Inflammatory macrophage treated with lipopolysaccharide for 4 hours (primary cell): ENCODE measurements at regions not wholly inside any gene's neighbourhood (a gene's known extent, or its start where the extent isn't known, plus 50 kb on each side); places are given as distances from the start of the nearest gene placed in this dataset.

ENCODE experiments used
- DNase-seq: peaks from one replicate; pipeline ENCODE4 v3.0.0-alpha.2; 2020

GRCh38 chr2:152961351-152961750 is 242.9 kb downstream of the ARL6IP6 start:
- no peak for DNase-seq

- no peak for DNase-seq
Observed at GRCh38 chr2:152950126-152950525, 231.7 kb downstream of the ARL6IP6 start.

GRCh38 chr2:152944099-152944498 is 225.7 kb downstream of the ARL6IP6 start:
- DNase-seq: no peak

GRCh38 chr2:152942940-152943440 is 224.6 kb downstream of the ARL6IP6 start:
- no peak for DNase-seq

GRCh38 chr2:152930501-152930900 is 212.1 kb downstream of the ARL6IP6 start:
- no peak for DNase-seq

- DNase-seq: no peak
Observed at GRCh38 chr2:152929628-152930027, 211.2 kb downstream of the ARL6IP6 start.

GRCh38 chr2:152925547-152926448 is 207.4 kb downstream of the ARL6IP6 start:
- peak; percentile 42 for DNase-seq

- no peak for DNase-seq
Observed at GRCh38 chr2:152924722-152925121, 206.3 kb downstream of the ARL6IP6 start.

- no peak for DNase-seq
Observed at GRCh38 chr2:152924219-152924618, 205.8 kb downstream of the ARL6IP6 start.

GRCh38 chr2:152920846-152921245 is 202.4 kb downstream of the ARL6IP6 start:
- no peak for DNase-seq

GRCh38 chr2:152910970-152911369 is 192.6 kb downstream of the ARL6IP6 start:
- no peak for DNase-seq

- no peak for DNase-seq
Observed at GRCh38 chr2:152907046-152907445, 188.6 kb downstream of the ARL6IP6 start.

- no peak for DNase-seq
Observed at GRCh38 chr2:152894051-152894450, 175.6 kb downstream of the ARL6IP6 start.

GRCh38 chr2:152890736-152891135 is 172.3 kb downstream of the ARL6IP6 start:
- DNase-seq: no peak

- DNase-seq: no peak
Observed at GRCh38 chr2:152883951-152884487, 165.6 kb downstream of the ARL6IP6 start.

- DNase-seq: no peak
Observed at GRCh38 chr2:152881527-152881926, 163.1 kb downstream of the ARL6IP6 start.

GRCh38 chr2:152879275-152879674 is 160.9 kb downstream of the ARL6IP6 start:
- DNase-seq: no peak

GRCh38 chr2:152875701-152876695 is 157.6 kb downstream of the ARL6IP6 start:
- no peak for DNase-seq

GRCh38 chr2:152874955-152875354 is 156.5 kb downstream of the ARL6IP6 start:
- DNase-seq: no peak

- DNase-seq: no peak
Observed at GRCh38 chr2:152870239-152870638, 151.8 kb downstream of the ARL6IP6 start.

GRCh38 chr2:152867397-152867796 is 149.0 kb downstream of the ARL6IP6 start:
- DNase-seq: no peak

- DNase-seq: no peak
Observed at GRCh38 chr2:152864601-152865149, 146.3 kb downstream of the ARL6IP6 start.

- DNase-seq: no peak
Observed at GRCh38 chr2:152863826-152864225, 145.4 kb downstream of the ARL6IP6 start.
